Large intestine (tissue), 3 donors: ENCODE measurements at regions not wholly inside any gene's neighbourhood (a gene's known extent, or its start where the extent isn't known, plus 50 kb on each side); places are given as distances from the start of the nearest gene placed in this dataset.
"Not testable (repeated sequence)": the region's sequence is repeated elsewhere in the genome, so short reads cannot be mapped to it uniquely, and the experiment has no call there.

Experiments used
- DNase-seq, 2 donors: peaks; one replicate each; pipeline versions ENCODE4 v3.0.0 to v3.0.0-alpha.2; 2013
- H3K27ac ChIP-seq: one replicate; pipeline ENCODE4 v1.5.1; 2013; ENCODE audit warnings: low read length
- H3K27me3 ChIP-seq: 2 replicates; pipeline ENCODE4 v1.6.1; 2013; ENCODE audit warnings: low read length; ENCODE audit not compliant: control insufficient read depth, insufficient read depth
- H3K36me3 ChIP-seq: 2 replicates; pipeline ENCODE4 v1.6.1; 2013; ENCODE audit warnings: low read length; ENCODE audit not compliant: control insufficient read depth, insufficient read depth
- H3K4me1 ChIP-seq: one replicate; pipeline ENCODE4 v1.6.1; 2013; ENCODE audit warnings: low read length; ENCODE audit not compliant: control insufficient read depth, insufficient read depth
- H3K4me3 ChIP-seq: one replicate; pipeline ENCODE4 v1.5.1; 2013; ENCODE audit warnings: low read length
- H3K9me3 ChIP-seq: one replicate; pipeline ENCODE4 v1.6.1; 2013; ENCODE audit warnings: mild to moderate bottlenecking, low read depth, low read length, moderate library complexity; ENCODE audit not compliant: control insufficient read depth
- WGBS: methylation state at CpG from one replicate; pipeline ENCODE4 v1.1.5; 2013; ENCODE audit warnings: low lambda C conversion rate; ENCODE audit not compliant: insufficient coverage; 5-methylcytosine and 5-hydroxymethylcytosine counted together

DNA sequence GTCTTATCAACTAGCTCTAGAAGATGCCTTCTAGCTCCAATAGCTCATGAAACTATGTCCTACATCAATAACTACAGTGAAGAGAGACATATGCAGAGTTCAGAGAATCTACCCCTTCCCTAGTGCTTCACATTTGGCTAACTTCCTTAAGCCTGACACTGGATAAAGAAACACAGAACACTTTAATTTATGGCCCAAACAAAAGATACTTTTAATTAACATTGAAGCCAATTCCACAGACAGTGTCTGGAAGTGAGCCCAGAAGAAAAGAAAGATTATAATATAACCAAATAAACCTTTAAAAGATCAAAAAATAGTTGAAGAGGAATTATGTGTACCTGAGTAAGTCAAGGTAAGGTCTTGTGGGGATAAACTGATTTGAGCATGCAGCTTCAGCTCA, 255.2 kb downstream of the C11orf87 start:
- Histone ChIP-seq H3K27ac (no peak overlapping the region), H3K4me3 (no peak overlapping the region), H3K36me3 (no peaks in the 10 kb centered on the region), H3K27me3 (no peaks in the 10 kb centered on the region), H3K4me1 (no peaks in the 10 kb centered on the region), H3K9me3 (no peaks in the 10 kb centered on the region)
- no peak for DNase-seq

DNA sequence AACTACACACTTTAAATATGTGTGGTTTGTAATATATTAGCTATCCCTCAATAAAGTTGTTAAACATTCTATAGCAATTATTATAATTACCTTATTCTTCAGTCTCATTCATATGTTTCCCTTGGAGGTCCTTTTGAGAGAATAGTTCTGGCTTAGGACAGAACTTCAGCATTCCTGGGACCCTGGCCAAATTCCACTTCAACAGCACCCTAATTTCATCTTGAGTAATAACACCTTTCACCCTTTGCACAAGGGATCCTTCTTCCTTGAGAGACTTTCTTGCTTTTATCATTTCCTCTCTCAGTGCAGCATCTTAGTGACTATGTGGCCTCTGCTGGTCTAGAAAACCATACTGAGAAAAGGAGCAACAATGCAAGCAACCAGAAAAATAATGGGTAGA, 255.9 kb downstream of the C11orf87 start:
- Histone ChIP-seq H3K27me3 (no peaks in the 10 kb centered on the region), H3K4me3 (no peak overlapping the region), H3K4me1 (no peaks in the 10 kb centered on the region), H3K27ac (no peak overlapping the region), H3K36me3 (no peaks in the 10 kb centered on the region), H3K9me3 (no peaks in the 10 kb centered on the region)
- no peak for DNase-seq

DNA sequence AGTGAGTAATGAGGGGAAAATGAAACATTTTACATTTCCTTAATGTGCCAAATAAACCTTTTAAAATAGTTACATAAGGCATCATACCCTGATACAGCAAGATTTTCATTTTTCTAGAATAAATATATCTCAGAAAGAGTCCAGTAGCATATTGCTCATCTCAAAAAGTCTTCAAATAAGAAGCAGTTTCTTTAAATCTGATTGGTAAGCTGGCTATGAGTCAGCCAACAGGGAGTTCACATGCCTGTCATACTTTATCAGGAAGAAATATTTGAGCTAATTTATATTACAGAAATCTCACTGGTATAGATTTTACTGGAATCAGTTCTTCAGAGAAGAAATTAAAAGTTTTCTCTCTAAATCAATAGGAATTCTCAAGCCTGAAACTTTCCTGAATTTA, 258.1 kb downstream of the C11orf87 start:
- Histone ChIP-seq H3K4me3 (no peak overlapping the region), H3K9me3 (no peaks in the 10 kb centered on the region), H3K36me3 (no peaks in the 10 kb centered on the region), H3K4me1 (no peaks in the 10 kb centered on the region), H3K27ac (no peak overlapping the region), H3K27me3 (no peaks in the 10 kb centered on the region)
- DNase-seq: no peak

DNA sequence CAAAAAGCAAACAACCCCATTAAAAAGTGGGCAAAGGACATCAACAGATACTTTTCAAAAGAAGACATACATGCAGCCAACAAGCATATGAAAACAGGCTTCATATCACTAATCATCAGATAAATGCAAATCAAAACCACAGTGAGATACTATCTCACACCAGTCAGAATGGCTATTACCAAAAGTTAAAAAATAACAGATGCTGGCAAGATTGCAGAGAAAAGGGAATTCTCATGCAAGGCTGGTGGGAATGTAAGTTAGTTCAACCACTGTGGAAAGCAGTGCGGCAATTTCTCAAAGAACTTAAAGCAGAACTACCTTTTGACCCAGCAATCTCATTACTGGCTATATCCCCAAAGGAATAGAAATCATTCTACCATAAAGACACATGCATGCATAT, 260.8 kb downstream of the C11orf87 start:
- not testable (repeated sequence) for H3K4me3 ChIP-seq, H3K27ac ChIP-seq, H3K9me3 ChIP-seq, H3K27me3 ChIP-seq, DNase-seq, H3K36me3 ChIP-seq, H3K4me1 ChIP-seq
- WGBS: no CpG with 5 or more reads among the region's 1 CpG

DNA sequence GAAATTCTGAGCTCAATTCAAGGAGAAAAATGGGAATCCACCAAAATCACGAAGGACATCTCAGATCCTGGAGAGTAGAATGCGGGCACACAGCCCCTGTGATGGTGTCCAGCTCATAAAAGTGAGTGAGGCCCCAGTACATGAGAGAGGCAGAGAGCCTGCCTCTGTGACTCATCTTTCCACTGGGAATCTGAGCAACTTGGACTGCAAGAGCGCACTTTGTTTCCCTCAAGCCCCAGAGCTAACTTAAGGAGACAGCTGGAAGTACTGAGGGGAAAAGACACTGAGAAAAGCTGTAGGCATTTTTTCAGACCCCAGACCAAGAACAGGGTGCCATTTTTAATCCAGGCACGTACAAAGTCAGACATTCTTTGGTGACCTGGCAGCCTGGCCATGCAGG, 273.7 kb downstream of the C11orf87 start:
- Histone ChIP-seq H3K9me3 (peaks cover 10% of the 10 kb centered on the region), H3K36me3 (no peaks in the 10 kb centered on the region), H3K4me3 (no peak overlapping the region), H3K27me3 (no peaks in the 10 kb centered on the region), H3K27ac (no peak overlapping the region), H3K4me1 (no peaks in the 10 kb centered on the region)
- WGBS: 90% methylated on average over 2 of the region's 4 CpGs
- no peak for DNase-seq

DNA sequence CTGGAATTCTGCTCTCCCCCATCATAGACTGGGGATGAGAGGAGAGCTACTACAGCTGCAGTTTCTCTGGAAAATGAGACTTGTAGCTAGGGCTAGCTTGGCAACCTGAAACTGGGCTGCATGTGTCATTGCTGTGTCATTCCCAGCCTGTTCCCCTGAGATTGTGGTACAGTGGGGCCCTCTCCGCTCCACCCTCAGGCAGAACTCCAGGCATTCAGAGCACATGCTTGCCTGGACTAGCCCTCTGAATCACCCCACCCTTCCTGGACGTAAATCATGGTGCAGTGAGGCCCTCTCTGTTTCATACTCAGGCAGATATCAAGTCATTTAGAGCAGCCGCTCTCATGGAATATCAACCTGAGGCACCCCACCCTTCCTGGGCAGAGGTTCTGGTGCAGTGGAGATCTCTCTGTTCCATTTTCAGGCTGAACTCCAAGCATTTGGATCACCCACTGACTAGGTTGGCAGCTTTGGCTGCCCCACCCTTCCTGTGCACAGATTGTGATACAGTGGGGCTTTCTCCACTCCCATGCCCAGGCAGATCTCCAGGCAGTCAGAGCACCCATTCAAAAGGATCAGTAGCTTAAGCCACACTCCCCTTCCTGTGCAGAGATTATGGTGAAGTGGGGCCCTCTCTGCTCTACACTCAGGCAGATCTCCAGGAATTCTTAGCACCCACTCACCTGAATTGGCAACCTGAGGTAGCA, 274.4 kb downstream of the C11orf87 start:
- Histone ChIP-seq H3K4me1 (no peaks in the 10 kb centered on the region), H3K27ac (no peak overlapping the region), H3K4me3 (no peak overlapping the region), H3K27me3 (no peaks in the 10 kb centered on the region), H3K9me3 (peaks cover 10% of the 10 kb centered on the region), H3K36me3 (no peaks in the 10 kb centered on the region)
- no peak for DNase-seq
- no CpG with 5 or more reads among the region's 3 CpGs for WGBS

DNA sequence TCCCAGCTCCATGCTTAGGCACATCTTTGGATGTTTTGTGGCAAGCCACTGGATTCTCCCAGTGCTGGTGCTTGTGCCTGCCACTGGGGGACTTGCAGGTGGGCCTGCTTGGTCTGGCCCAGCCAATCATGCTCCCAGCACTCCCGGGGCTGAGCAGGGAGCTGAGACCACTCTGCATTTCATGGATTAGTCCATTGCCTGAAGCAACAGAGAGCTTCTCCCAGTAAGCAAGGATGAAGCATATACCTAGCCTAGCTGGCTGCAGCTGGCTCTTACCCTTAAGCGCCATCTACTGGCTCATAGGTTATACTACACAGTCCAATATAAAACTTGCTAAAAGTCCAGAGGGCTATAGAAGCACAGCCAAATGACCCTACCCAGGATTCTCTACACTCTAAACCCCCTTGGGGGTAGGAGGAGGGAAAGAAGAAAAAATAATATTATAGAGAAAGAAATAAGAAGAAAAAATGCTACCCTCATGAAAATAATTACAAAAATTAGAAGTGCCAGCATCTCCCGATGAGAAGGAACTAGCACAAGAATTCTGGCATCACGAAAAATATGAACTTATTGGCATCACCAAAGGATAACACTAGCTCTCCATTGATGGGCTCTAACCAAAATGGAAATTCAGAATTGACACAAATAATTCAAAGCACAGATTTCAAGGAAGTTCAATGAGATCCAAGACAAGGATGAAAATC, 275.3 kb downstream of the C11orf87 start:
- no peak overlapping the region for H3K4me3 ChIP-seq
- 100% methylated on average over 1 of the region's 4 CpGs for WGBS
- no peaks in the 10 kb centered on the region for H3K27me3 ChIP-seq
- peaks cover 10% of the 10 kb centered on the region for H3K9me3 ChIP-seq
- no peaks in the 10 kb centered on the region for H3K36me3 ChIP-seq
- H3K4me1 ChIP-seq: no peaks in the 10 kb centered on the region
- H3K27ac ChIP-seq: no peak overlapping the region
- no peak for DNase-seq

DNA sequence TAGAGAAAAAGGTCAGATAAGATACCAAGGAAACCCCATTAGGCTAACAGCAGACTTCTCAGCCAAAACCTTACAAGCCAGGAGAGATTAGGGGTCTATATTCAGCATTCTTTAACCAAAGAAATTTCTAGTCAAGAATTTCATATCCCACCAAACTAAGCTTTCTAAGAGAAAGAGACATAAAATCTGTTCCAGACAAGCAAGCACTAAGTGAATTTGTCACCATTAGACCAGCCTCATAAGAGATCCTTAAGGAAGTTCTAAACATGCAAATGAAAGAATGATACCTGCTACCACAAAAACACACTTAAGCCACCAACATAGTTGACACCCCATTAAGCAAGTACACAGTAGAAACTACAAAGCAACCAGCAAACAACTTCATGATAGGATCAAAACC, 276.2 kb downstream of the C11orf87 start:
- H3K9me3 ChIP-seq: peaks cover 10% of the 10 kb centered on the region
- no peaks in the 10 kb centered on the region for H3K36me3 ChIP-seq

DNA sequence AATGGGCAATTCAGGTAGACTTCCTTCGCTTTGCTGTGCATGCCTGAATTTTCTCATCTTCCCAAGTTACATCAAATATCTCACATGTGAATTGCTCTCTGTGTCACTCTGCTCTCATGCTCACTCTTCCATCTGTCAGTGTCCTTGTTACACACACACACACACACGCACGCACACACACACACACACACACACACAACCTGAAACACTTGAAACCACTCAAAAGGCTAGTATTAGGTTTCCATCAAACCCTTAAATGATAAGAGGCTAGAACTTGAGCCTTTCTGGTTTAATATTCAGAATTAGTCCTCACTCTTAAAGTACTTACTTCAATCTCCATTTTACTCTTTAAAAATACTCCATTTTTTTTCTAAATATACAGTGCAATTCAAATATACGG, 282.4 kb downstream of the C11orf87 start:
- H3K4me1 ChIP-seq: no peaks in the 10 kb centered on the region
- H3K27me3 ChIP-seq: no peaks in the 10 kb centered on the region
- WGBS: 0% methylated on average over 2 of the region's 4 CpGs
- H3K4me3 ChIP-seq: no peak overlapping the region
- DNase-seq: no peak
- H3K9me3 ChIP-seq: no peaks in the 10 kb centered on the region
- H3K36me3 ChIP-seq: no peaks in the 10 kb centered on the region
- H3K27ac ChIP-seq: no peak overlapping the region

More for the DNA sequence above, 276.2 kb downstream of the C11orf87 start:
- Histone ChIP-seq H3K4me1 (no peaks in the 10 kb centered on the region), H3K27ac (no peak overlapping the region), H3K4me3 (no peak overlapping the region), H3K27me3 (no peaks in the 10 kb centered on the region)
- no peak for DNase-seq

DNA sequence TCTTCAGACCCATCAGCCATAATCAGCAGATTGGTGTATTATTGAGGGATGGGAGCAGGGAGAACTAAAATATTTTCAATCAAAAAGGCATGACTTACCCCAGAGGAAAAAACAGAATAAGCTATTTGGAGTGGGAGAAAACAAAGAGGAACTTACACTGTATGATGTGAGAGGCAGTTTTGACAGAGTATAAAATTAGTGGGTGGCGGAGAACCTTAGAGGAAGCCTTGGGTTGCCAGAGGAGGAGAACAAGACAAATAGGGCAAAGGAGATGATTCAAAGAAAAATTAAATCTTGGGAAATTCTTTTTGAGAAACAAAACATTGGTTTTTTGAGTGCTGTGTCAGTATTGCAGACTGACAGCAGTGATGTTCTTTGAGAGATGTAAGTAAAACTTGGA, 285.0 kb downstream of the C11orf87 start:
- 100% methylated on average over 1 of the region's 1 CpG for WGBS
- Histone ChIP-seq H3K27ac (no peak overlapping the region), H3K4me1 (no peaks in the 10 kb centered on the region), H3K36me3 (no peaks in the 10 kb centered on the region), H3K27me3 (no peaks in the 10 kb centered on the region), H3K9me3 (no peaks in the 10 kb centered on the region), H3K4me3 (no peak overlapping the region)
- no peak for DNase-seq

DNA sequence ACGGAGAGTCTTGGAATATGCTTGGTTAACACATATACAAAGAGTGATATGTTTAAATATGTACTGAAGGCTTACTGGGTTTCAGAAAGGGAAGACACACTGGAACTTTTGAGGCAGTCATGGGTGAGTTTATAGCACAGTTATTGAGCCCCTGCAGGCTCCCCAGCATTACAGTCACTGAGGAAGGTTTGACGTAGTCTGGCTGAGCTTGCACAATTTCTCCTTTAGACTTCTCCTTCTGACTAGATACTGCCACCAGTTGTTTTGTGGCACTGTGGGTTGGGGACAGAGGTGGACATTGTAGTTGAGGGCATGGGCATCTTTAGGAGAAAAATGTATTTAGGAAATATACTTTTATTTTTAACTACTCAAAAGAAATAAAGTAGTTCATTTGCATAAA, 285.4 kb downstream of the C11orf87 start:
- no CpG with 5 or more reads among the region's 2 CpGs for WGBS
- H3K4me1 ChIP-seq: no peaks in the 10 kb centered on the region
- no peak for DNase-seq
- no peak overlapping the region for H3K4me3 ChIP-seq
- no peaks in the 10 kb centered on the region for H3K36me3 ChIP-seq
- no peaks in the 10 kb centered on the region for H3K27me3 ChIP-seq
- H3K27ac ChIP-seq: no peak overlapping the region
- no peaks in the 10 kb centered on the region for H3K9me3 ChIP-seq
